GM23338 (cell line): ENCODE measurements at regions not wholly inside any gene's neighbourhood (a gene's known extent, or its start where the extent isn't known, plus 50 kb on each side); places are given as distances from the start of the nearest gene placed in this dataset.

Source experiments
- ATAC-seq: fragments of 200-7000 bp; cut with Tn5 transposase; 3 replicates; pipeline ENCODE4 v1.9.1; 2020
- DNase-seq: peaks from one replicate; pipeline ENCODE4 v3.0.0-alpha.2; 2015; ENCODE audit warnings: low spot score
- H2AFZ ChIP-seq: fragments of 200-600 bp; sonication (generic); 2 replicates; pipeline ENCODE4 v1.8.0; 2016; ENCODE audit warnings: antibody characterized with exemption, mild to moderate bottlenecking, moderate library complexity
- H3F3A ChIP-seq: fragments of 200-600 bp; sonication (generic); replicated peaks from 2 replicates; pipeline ENCODE4 v1.8.0; 2017; ENCODE audit warnings: antibody characterized with exemption, mixed run types, low read depth
- H3K27ac ChIP-seq: fragments of 200-600 bp; sonication (generic); 2 replicates; pipeline ENCODE4 v1.6.1; 2016; ENCODE audit warnings: low read depth
- H3K27me3 ChIP-seq: fragments of 200-600 bp; sonication (generic); 2 replicates; pipeline ENCODE4 v1.8.0; 2016; ENCODE audit warnings: mild to moderate bottlenecking, mixed run types, moderate library complexity; ENCODE audit not compliant: insufficient read depth
- H3K36me3 ChIP-seq: fragments of 200-600 bp; sonication (generic); 2 replicates; pipeline ENCODE4 v1.8.0; 2016; ENCODE audit warnings: mild to moderate bottlenecking; ENCODE audit not compliant: insufficient read depth
- H3K4me1 ChIP-seq: fragments of 200-600 bp; sonication (generic); 2 replicates; pipeline ENCODE4 v1.8.0; 2016; ENCODE audit warnings: mild to moderate bottlenecking, moderate library complexity; ENCODE audit not compliant: insufficient read depth
- H3K4me2 ChIP-seq: fragments of 200-600 bp; sonication (generic); 2 replicates; pipeline ENCODE4 v1.7.1; 2017; ENCODE audit warnings: mixed run types
- H3K4me3 ChIP-seq: fragments of 200-600 bp; sonication (generic); 2 replicates; pipeline ENCODE4 v1.6.1; 2016; ENCODE audit warnings: mixed run types
- H3K79me2 ChIP-seq: fragments of 200-600 bp; sonication (generic); replicated peaks from 2 replicates; pipeline ENCODE4 v1.8.0; 2017; ENCODE audit warnings: mild to moderate bottlenecking; ENCODE audit not compliant: insufficient read depth
- H3K9me2 ChIP-seq: fragments of 200-600 bp; sonication (generic); 2 replicates; pipeline ENCODE4 v1.8.0; 2017; ENCODE audit not compliant: insufficient read depth
- H4K20me1 ChIP-seq: fragments of 200-600 bp; sonication (generic); replicated peaks from 2 replicates; pipeline ENCODE4 v1.8.0; 2017; ENCODE audit warnings: mild to moderate bottlenecking; ENCODE audit not compliant: insufficient read depth
- H3K27ac Mint-ChIP-seq: 2 replicates; pipeline ENCODE4 v1.8.0; 2020; ENCODE audit warnings: inconsistent platforms, mild to moderate bottlenecking, moderate library complexity, mixed read lengths
- H3K27me3 Mint-ChIP-seq: 3 replicates; pipeline ENCODE4 v1.8.0; 2022; ENCODE audit warnings: low read depth, mild to moderate bottlenecking, moderate library complexity, mixed read lengths, inconsistent platforms; ENCODE audit not compliant: insufficient read depth, poor library complexity
- H3K36me3 Mint-ChIP-seq: 3 replicates; pipeline ENCODE4 v1.8.0; 2021; ENCODE audit warnings: low read depth, mild to moderate bottlenecking, inconsistent platforms, moderate library complexity, mixed read lengths
- H3K4me1 Mint-ChIP-seq: 3 replicates; pipeline ENCODE4 v1.8.0; 2020; ENCODE audit warnings: mild to moderate bottlenecking, inconsistent platforms, mixed read lengths
- H3K4me3 Mint-ChIP-seq: 3 replicates; pipeline ENCODE4 v1.8.0; 2021; ENCODE audit warnings: moderate library complexity, mild to moderate bottlenecking, inconsistent platforms, mixed read lengths
- H3K9me3 Mint-ChIP-seq: 3 replicates; pipeline ENCODE4 v1.8.0; 2020; ENCODE audit warnings: moderate library complexity, mild to moderate bottlenecking, inconsistent platforms, mixed read lengths
- CREB1 ChIP-seq: fragments of 250-450 bp; sonication (Bioruptor Pico); IDR thresholded peaks from 2 replicates; pipeline ENCODE4 v1.5.0; 2020; ENCODE audit warnings: low read depth, mild to moderate bottlenecking, moderate library complexity
- ETS1 ChIP-seq: IDR thresholded peaks from 2 replicates; pipeline ENCODE4 v1.6.1; 2016; ENCODE audit warnings: antibody characterized with exemption
- EZH2 ChIP-seq: fragments of 200-600 bp; sonication (generic); IDR thresholded peaks from one replicate; pipeline ENCODE4 v1.8.0; 2017; ENCODE audit warnings: antibody characterized with exemption, mild to moderate bottlenecking, low read depth; ENCODE audit not compliant: unreplicated experiment
- EZH2phosphoT487 ChIP-seq: fragments of 200-600 bp; sonication (generic); IDR thresholded peaks from one replicate; pipeline ENCODE4 v1.8.1; 2018; ENCODE audit warnings: antibody characterized with exemption; ENCODE audit not compliant: unreplicated experiment
- JUNB ChIP-seq: IDR thresholded peaks from one replicate; pipeline ENCODE4 v1.6.1; 2016; ENCODE audit warnings: antibody characterized with exemption; ENCODE audit not compliant: unreplicated experiment
- NANOG ChIP-seq: IDR thresholded peaks from 2 replicates; pipeline ENCODE4 v1.6.1; 2016; ENCODE audit warnings: antibody characterized with exemption, borderline replicate concordance
- POLR2AphosphoS5 ChIP-seq: IDR thresholded peaks from 2 replicates; pipeline ENCODE4 v1.6.1; 2016; ENCODE audit warnings: antibody characterized with exemption, low read depth
- REST ChIP-seq: IDR thresholded peaks from one replicate; pipeline ENCODE4 v1.6.1; 2018; ENCODE audit warnings: antibody characterized with exemption; ENCODE audit not compliant: unreplicated experiment
- STAT1 ChIP-seq: IDR thresholded peaks from one replicate; pipeline ENCODE4 v1.6.1; 2016; ENCODE audit warnings: antibody characterized with exemption; ENCODE audit not compliant: unreplicated experiment
- ZNF114 ChIP-seq: fragments of 250-450 bp; sonication (Bioruptor Pico); IDR thresholded peaks from 2 replicates; pipeline ENCODE4 v1.5.0; 2020; ENCODE audit warnings: mild to moderate bottlenecking, moderate library complexity
- ZNF331 ChIP-seq: fragments of 250-450 bp; sonication (Bioruptor Pico); IDR thresholded peaks from 2 replicates; pipeline ENCODE4 v1.5.0; 2020; ENCODE audit warnings: low read depth, mild to moderate bottlenecking, moderate library complexity
- TF ChIP-seq, protein P1 (sequence below): fragments of 250-450 bp; sonication (Bioruptor Pico); IDR thresholded peaks from 2 replicates; pipeline ENCODE4 v1.5.0; 2020; ENCODE audit warnings: mild to moderate bottlenecking, moderate library complexity
- TF ChIP-seq, protein P2 (sequence below), 2 experiments: fragments of 200-600 bp in 1 of 2; sonication (generic) in 1 of 2; conservative IDR thresholded peaks; 2 replicates each; pipeline versions ENCODE4 v1.5.1 to v1.6.1; 2016 to 2017; ENCODE audit warnings: antibody characterized with exemption in 2 of 2, low read depth in 2 of 2, mild to moderate bottlenecking in 2 of 2, moderate library complexity in 1 of 2

GRCh38 chr3:166734734-166735133 is 645.4 kb downstream of the ZBBX start:
- Histone ChIP-seq H3K9me2 (no peaks in the 10 kb centered on the region), H3K27me3 (no peaks in the 10 kb centered on the region), H2AFZ (no peak overlapping the region), H3K4me3 (no peak overlapping the region), H3K36me3 (no peaks in the 10 kb centered on the region), H3K4me1 (peaks cover 16% of the 10 kb centered on the region), H3K79me2 (no peaks in the 10 kb centered on the region), H4K20me1 (no peaks in the 10 kb centered on the region), H3K27ac (0 out of 2 replicates have a peak overlapping the region, but pooled peaks have one; percentile 16), H3F3A (no peaks in the 10 kb centered on the region), H3K4me2 (no peak overlapping the region)
- Mint-ChIP-seq H3K27ac (peak overlapping the region; percentile 33), H3K4me1 (peaks cover 14% of the 10 kb centered on the region), H3K9me3 (no peaks in the 10 kb centered on the region; the same call in 2 of the 3 replicates), H3K27me3 (no peaks in the 10 kb centered on the region), H3K36me3 (peaks cover 8% of the 10 kb centered on the region; the same call in 2 of the 3 replicates), H3K4me3 (no peak overlapping the region)
- DNase-seq, result no peak
- no peak for TF ChIP-seq EZH2phosphoT487
- TF ChIP-seq ZNF331 (CRISPR knock-in tag), result no peak
- TF ChIP-seq, protein P1, sequence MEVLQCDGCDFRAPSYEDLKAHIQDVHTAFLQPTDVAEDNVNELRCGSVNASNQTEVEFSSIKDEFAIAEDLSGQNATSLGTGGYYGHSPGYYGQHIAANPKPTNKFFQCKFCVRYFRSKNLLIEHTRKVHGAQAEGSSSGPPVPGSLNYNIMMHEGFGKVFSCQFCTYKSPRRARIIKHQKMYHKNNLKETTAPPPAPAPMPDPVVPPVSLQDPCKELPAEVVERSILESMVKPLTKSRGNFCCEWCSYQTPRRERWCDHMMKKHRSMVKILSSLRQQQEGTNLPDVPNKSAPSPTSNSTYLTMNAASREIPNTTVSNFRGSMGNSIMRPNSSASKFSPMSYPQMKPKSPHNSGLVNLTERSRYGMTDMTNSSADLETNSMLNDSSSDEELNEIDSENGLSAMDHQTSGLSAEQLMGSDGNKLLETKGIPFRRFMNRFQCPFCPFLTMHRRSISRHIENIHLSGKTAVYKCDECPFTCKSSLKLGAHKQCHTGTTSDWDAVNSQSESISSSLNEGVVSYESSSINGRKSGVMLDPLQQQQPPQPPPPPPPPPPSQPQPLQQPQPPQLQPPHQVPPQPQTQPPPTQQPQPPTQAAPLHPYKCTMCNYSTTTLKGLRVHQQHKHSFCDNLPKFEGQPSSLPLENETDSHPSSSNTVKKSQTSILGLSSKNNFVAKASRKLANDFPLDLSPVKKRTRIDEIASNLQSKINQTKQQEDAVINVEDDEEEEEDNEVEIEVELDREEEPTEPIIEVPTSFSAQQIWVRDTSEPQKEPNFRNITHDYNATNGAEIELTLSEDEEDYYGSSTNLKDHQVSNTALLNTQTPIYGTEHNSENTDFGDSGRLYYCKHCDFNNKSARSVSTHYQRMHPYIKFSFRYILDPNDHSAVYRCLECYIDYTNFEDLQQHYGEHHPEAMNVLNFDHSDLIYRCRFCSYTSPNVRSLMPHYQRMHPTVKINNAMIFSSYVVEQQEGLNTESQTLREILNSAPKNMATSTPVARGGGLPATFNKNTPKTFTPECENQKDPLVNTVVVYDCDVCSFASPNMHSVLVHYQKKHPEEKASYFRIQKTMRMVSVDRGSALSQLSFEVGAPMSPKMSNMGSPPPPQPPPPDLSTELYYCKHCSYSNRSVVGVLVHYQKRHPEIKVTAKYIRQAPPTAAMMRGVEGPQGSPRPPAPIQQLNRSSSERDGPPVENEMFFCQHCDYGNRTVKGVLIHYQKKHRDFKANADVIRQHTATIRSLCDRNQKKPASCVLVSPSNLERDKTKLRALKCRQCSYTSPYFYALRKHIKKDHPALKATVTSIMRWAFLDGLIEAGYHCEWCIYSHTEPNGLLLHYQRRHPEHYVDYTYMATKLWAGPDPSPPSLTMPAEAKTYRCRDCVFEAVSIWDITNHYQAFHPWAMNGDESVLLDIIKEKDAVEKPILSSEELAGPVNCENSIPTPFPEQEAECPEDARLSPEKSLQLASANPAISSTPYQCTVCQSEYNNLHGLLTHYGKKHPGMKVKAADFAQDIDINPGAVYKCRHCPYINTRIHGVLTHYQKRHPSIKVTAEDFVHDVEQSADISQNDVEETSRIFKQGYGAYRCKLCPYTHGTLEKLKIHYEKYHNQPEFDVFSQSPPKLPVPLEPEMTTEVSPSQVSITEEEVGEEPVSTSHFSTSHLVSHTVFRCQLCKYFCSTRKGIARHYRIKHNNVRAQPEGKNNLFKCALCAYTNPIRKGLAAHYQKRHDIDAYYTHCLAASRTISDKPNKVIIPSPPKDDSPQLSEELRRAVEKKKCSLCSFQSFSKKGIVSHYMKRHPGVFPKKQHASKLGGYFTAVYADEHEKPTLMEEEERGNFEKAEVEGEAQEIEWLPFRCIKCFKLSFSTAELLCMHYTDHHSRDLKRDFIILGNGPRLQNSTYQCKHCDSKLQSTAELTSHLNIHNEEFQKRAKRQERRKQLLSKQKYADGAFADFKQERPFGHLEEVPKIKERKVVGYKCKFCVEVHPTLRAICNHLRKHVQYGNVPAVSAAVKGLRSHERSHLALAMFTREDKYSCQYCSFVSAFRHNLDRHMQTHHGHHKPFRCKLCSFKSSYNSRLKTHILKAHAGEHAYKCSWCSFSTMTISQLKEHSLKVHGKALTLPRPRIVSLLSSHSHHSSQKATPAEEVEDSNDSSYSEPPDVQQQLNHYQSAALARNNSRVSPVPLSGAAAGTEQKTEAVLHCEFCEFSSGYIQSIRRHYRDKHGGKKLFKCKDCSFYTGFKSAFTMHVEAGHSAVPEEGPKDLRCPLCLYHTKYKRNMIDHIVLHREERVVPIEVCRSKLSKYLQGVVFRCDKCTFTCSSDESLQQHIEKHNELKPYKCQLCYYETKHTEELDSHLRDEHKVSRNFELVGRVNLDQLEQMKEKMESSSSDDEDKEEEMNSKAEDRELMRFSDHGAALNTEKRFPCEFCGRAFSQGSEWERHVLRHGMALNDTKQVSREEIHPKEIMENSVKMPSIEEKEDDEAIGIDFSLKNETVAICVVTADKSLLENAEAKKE (CRISPR knock-in tag), result no peak
- no peak for TF ChIP-seq EZH2
- no peak for TF ChIP-seq POLR2AphosphoS5
- no peak for TF ChIP-seq ZNF114
- TF ChIP-seq REST, result no peak
- TF ChIP-seq, protein P2, sequence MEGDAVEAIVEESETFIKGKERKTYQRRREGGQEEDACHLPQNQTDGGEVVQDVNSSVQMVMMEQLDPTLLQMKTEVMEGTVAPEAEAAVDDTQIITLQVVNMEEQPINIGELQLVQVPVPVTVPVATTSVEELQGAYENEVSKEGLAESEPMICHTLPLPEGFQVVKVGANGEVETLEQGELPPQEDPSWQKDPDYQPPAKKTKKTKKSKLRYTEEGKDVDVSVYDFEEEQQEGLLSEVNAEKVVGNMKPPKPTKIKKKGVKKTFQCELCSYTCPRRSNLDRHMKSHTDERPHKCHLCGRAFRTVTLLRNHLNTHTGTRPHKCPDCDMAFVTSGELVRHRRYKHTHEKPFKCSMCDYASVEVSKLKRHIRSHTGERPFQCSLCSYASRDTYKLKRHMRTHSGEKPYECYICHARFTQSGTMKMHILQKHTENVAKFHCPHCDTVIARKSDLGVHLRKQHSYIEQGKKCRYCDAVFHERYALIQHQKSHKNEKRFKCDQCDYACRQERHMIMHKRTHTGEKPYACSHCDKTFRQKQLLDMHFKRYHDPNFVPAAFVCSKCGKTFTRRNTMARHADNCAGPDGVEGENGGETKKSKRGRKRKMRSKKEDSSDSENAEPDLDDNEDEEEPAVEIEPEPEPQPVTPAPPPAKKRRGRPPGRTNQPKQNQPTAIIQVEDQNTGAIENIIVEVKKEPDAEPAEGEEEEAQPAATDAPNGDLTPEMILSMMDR (conservative IDR thresholded peaks at IDR 0.05; ENCODE audit: low read depth in 2 of 2), result no peak
- no peak for TF ChIP-seq CREB1 (CRISPR knock-in tag)
- TF ChIP-seq NANOG, result no peak
- TF ChIP-seq ETS1, result no peak
- TF ChIP-seq JUNB, result no peak
- TF ChIP-seq STAT1, result no peak
- no peak for ATAC-seq
